K562 (cell line): ENCODE measurements at regions not wholly inside any gene's neighbourhood (a gene's known extent, or its start where the extent isn't known, plus 50 kb on each side); places are given as distances from the start of the nearest gene placed in this dataset.

ENCODE experiments used
- ATAC-seq: fragments of 200-7000 bp; cut with Tn5 transposase; 3 replicates; pipeline ENCODE4 v1.9.1; 2020; ENCODE audit warnings: moderate library complexity
- BruUV-seq: library from RNA; stranded (reverse); fragments of 400-500 nt; replicated peaks from 2 replicates; lab custom pipeline; 2021; lab: Mats Ljungman, UMichigan
- CTCF ChIA-PET: fragments of 300-600 bp; formaldehyde crosslinking; extraction: SDS; loops from one replicate; lab custom pipeline; 2021; ENCODE audit warnings: low intra/inter-chr PET ratio; lab: Yijun Ruan, JAX
- POLR2A ChIA-PET: fragments of 300-600, 350-650 bp; sonication (Branson Sonifier 250); formaldehyde crosslinking; extraction: SDS; loops from one replicate; lab custom pipeline; 2021; ENCODE audit warnings: antibody characterized with exemption, inconsistent platforms; lab: Yijun Ruan, JAX
- DNase-seq, 4 experiments: peaks; one replicate each; pipeline versions ENCODE4 v3.0.0 to v3.0.0-alpha.2; 2011 to 2018; ENCODE audit warnings: low spot score in 3 of 4, mixed read lengths in 3 of 4; ENCODE audit errors: extremely low read depth in 1 of 4
- FAIRE-seq: peaks from 2 replicates; lab custom pipeline; 2011; peaks lifted over from hg19 to GRCh38; lab: Jason Lieb, UNC
- H2AFZ ChIP-seq: 2 replicates; pipeline ENCODE4 v1.6.0; 2011; ENCODE audit warnings: low read depth, low read length, control low read depth, inconsistent platforms
- H3K27ac ChIP-seq: fragments of 200-600 bp; 3 replicates; pipeline ENCODE4 v1.8.0; 2011; ENCODE audit warnings: low read depth, mild to moderate bottlenecking, control low read depth, inconsistent platforms, low read length, moderate library complexity, mixed read lengths; ENCODE audit errors: extremely low read depth
- H3K27me3 ChIP-seq, 2 experiments: fragments of 300-600 bp in 1 of 2; 2 replicates in 1 of 2; 3 replicates in 1 of 2; pipeline versions ENCODE4 v1.6.0 to v1.8.0; 2011; ENCODE audit warnings: inconsistent platforms in 2 of 2, low read length in 2 of 2, mild to moderate bottlenecking in 1 of 2, mixed read lengths in 1 of 2, moderate library complexity in 1 of 2; ENCODE audit not compliant: control insufficient read depth in 2 of 2, insufficient read depth in 2 of 2
- H3K36me3 ChIP-seq: fragments of 300-600 bp; 3 replicates; pipeline ENCODE4 v1.8.0; 2011; ENCODE audit warnings: mild to moderate bottlenecking, low read length, inconsistent platforms; ENCODE audit not compliant: control insufficient read depth, insufficient read depth
- H3K4me1 ChIP-seq, 2 experiments: fragments of 200-600 bp in 1 of 2; replicated peaks in 1 of 2; 2 replicates in 1 of 2; 3 replicates in 1 of 2; pipeline versions ENCODE4 v1.5.1 to v1.8.0; 2011; ENCODE audit warnings: inconsistent platforms in 2 of 2, low read length in 2 of 2, mild to moderate bottlenecking in 1 of 2, mixed read lengths in 1 of 2, moderate library complexity in 1 of 2; ENCODE audit not compliant: control insufficient read depth in 2 of 2, insufficient read depth in 2 of 2
- H3K4me2 ChIP-seq: 2 replicates; pipeline ENCODE4 v1.6.1; 2011; ENCODE audit warnings: low read length, control low read depth, inconsistent platforms, mixed read lengths; ENCODE audit not compliant: insufficient read depth
- H3K4me3 ChIP-seq: fragments of 200-600 bp; sonication (generic), shearing (Covaris generic); 2 replicates; pipeline ENCODE4 v1.5.1; 2016; ENCODE audit warnings: control low read depth, inconsistent platforms
- H3K79me2 ChIP-seq: fragments of 200-600 bp; 3 replicates; pipeline ENCODE4 v1.8.0; 2011; ENCODE audit warnings: low read length, inconsistent platforms; ENCODE audit not compliant: control insufficient read depth, insufficient read depth
- H3K9ac ChIP-seq, 2 experiments: 2 replicates each; pipeline versions ENCODE4 v1.6.0 to v1.6.1; 2011; ENCODE audit warnings: low read depth in 2 of 2, low read length in 2 of 2, control low read depth in 1 of 2, inconsistent platforms in 1 of 2, mild to moderate bottlenecking in 1 of 2, mixed read lengths in 1 of 2; ENCODE audit not compliant: insufficient read depth in 1 of 2
- H3K9me1 ChIP-seq: one replicate; pipeline ENCODE4 v1.6.0; 2011; ENCODE audit warnings: inconsistent platforms, mild to moderate bottlenecking, low read length, moderate library complexity; ENCODE audit not compliant: control insufficient read depth, insufficient read depth
- H3K9me3 ChIP-seq: replicated peaks from 2 replicates; pipeline ENCODE4 v1.5.1; 2011; ENCODE audit warnings: low read depth, low read length, inconsistent platforms; ENCODE audit not compliant: control insufficient read depth, insufficient read depth
- H4K20me1 ChIP-seq: replicated peaks from 2 replicates; pipeline ENCODE4 v1.6.1; 2011; ENCODE audit warnings: low read length, inconsistent platforms, mixed read lengths; ENCODE audit not compliant: control insufficient read depth, insufficient read depth
- BHLHE40 ChIP-seq: IDR thresholded peaks from 2 replicates; pipeline ENCODE4 v1.6.1; 2011; ENCODE audit warnings: low read length, improper control_type of control experiment
- BRF1 ChIP-seq: IDR thresholded peaks from 3 replicates; pipeline ENCODE4 v1.6.1; 2011; ENCODE audit warnings: borderline replicate concordance, mild to moderate bottlenecking; ENCODE audit not compliant: insufficient read length; ENCODE audit errors: extremely low read depth
- DACH1 ChIP-seq: fragments of 450-650 bp; IDR thresholded peaks from 2 replicates; pipeline ENCODE4 v1.6.1; 2018; ENCODE audit not compliant: partially characterized antibody
- E2F6 ChIP-seq, 2 experiments: IDR thresholded peaks; 2 replicates each; pipeline ENCODE4 v1.6.1; 2011; ENCODE audit warnings: borderline replicate concordance in 1 of 2, control low read depth in 1 of 2, low read depth in 1 of 2, low read length in 1 of 2, mild to moderate bottlenecking in 1 of 2, mixed read lengths in 1 of 2, moderate library complexity in 1 of 2; ENCODE audit not compliant: insufficient read depth in 1 of 2, insufficient read length in 1 of 2, poor library complexity in 1 of 2, severe bottlenecking in 1 of 2; ENCODE audit errors: extremely low read depth in 1 of 2
- NFXL1 ChIP-seq: fragments of 450-650 bp; formaldehyde crosslinking; IDR thresholded peaks from 2 replicates; pipeline ENCODE4 v1.4.0; 2021; ENCODE audit warnings: mild to moderate bottlenecking
- PTRF ChIP-seq: fragments of 450-650 bp; IDR thresholded peaks from 2 replicates; pipeline ENCODE4 v1.6.1; 2016; ENCODE audit warnings: mild to moderate bottlenecking, missing genetic modification characterization, missing compliant biosample characterization
- STAT5B ChIP-seq: fragments of 250-450 bp; sonication (Bioruptor Pico); IDR thresholded peaks from 2 replicates; pipeline ENCODE4 v1.8.0; 2021; ENCODE audit warnings: mild to moderate bottlenecking, inconsistent platforms
- ZBTB11 ChIP-seq, 3 experiments: fragments of 200-800 bp in 1 of 3; fragments of 250-450 bp in 1 of 3; fragments of 450-650 bp in 1 of 3; sonication (Bioruptor Pico) in 1 of 3; sonication (Bioruptor generic) in 1 of 3; formaldehyde crosslinking in 1 of 3; IDR thresholded peaks; 2 replicates each; pipeline versions ENCODE4 v1.6.1 to v1.8.0; 2016 to 2022; ENCODE audit warnings: mild to moderate bottlenecking in 2 of 3, missing genetic modification characterization in 2 of 3, missing compliant biosample characterization in 1 of 3, moderate library complexity in 1 of 3
- WGBS: fragments of 100-300 bp; shearing (Covaris generic); methylation state at CpG from one replicate; pipeline ENCODE4 v1.1.6; 2016; ENCODE audit warnings: low coverage, mixed read lengths; ENCODE audit not compliant: insufficient coverage; ENCODE audit errors: missing lambda C conversion rate; 5-methylcytosine and 5-hydroxymethylcytosine counted together
- in situ Hi-C: fragments of 300-500 bp; cut with MboI; formaldehyde crosslinking; loops from 4 replicates; pipeline ENCODE4 v1.15.0; 2018; ENCODE audit warnings: inconsistent platforms, mixed read lengths
- intact Hi-C: fragments of 100-400 bp; cut with micrococcal nuclease; formaldehyde crosslinking; loops from 2 replicates; pipeline ENCODE4 v1.14.2; 2022

GRCh38 chr4:124487651-124488050 lies 224.9 kb downstream of the ANKRD50 start:
- ATAC-seq = no peak
- WGBS = 15% methylated on average over 2 of the region's 2 CpGs

GRCh38 chr4:124491361-124492145 lies 221.0 kb downstream of the ANKRD50 start:
- intact Hi-C loops = no loop called here
- Histone ChIP-seq H3K36me3 (no peaks in the 10 kb centered on the region), H3K9ac (no peak overlapping the region), H4K20me1 (no peaks in the 10 kb centered on the region), H3K4me1 (no peaks in the 10 kb centered on the region), H3K4me3 (no peak overlapping the region), H3K27me3 (no peaks in the 10 kb centered on the region), H2AFZ (no peak overlapping the region), H3K4me2 (no peak overlapping the region), H3K9me1 (no peaks in the 10 kb centered on the region), H3K27ac (no peak overlapping the region), H3K79me2 (no peaks in the 10 kb centered on the region), H3K9me3 (no peaks in the 10 kb centered on the region)
- ATAC-seq = no peak
- no peak for DNase-seq
- CTCF ChIA-PET = no interaction called here
- in situ Hi-C loops = no loop called here
- POLR2A ChIA-PET = no interaction called here
- TF ChIP-seq NFXL1 (CRISPR knock-in tag) = no peak
- TF ChIP-seq PTRF (tag) = no peak
- no peak for TF ChIP-seq ZBTB11 (CRISPR knock-in tag; IDR thresholded peaks at IDR 0.05)
- no peak for TF ChIP-seq STAT5B (CRISPR knock-in tag)
- no peak for FAIRE-seq
- BruUV-seq = no TSS peak
- 2% methylated on average over 2 of the region's 2 CpGs for WGBS

More at GRCh38 chr4:124487651-124488050, 224.9 kb downstream of the ANKRD50 start:
- H3K4me1 ChIP-seq = no peaks in the 10 kb centered on the region
- DNase-seq (no peak), FAIRE-seq (no peak)
- no peak overlapping the region for H2AFZ ChIP-seq
- no peak overlapping the region for H3K9ac ChIP-seq
- POLR2A ChIA-PET = no interaction called here
- no peaks in the 10 kb centered on the region for H3K27me3 ChIP-seq
- H3K27ac ChIP-seq = no peak overlapping the region
- H3K36me3 ChIP-seq = no peaks in the 10 kb centered on the region
- CTCF ChIA-PET = no interaction called here
- no peak for TF ChIP-seq BRF1
- no peak for TF ChIP-seq DACH1
- no peak for TF ChIP-seq E2F6 (IDR thresholded peaks at IDR 0.05; ENCODE audit: borderline replicate concordance in 1 of 2, extremely low read depth in 1 of 2, insufficient read depth in 1 of 2, insufficient read length in 1 of 2, low read depth in 1 of 2, low read length in 1 of 2, poor library complexity in 1 of 2, severe bottlenecking in 1 of 2)
- no peak for TF ChIP-seq BHLHE40
- H3K4me2 ChIP-seq = no peak overlapping the region
- H3K4me3 ChIP-seq = no peak overlapping the region
- BruUV-seq = no TSS peak
- in situ Hi-C loops (no loop called here), intact Hi-C loops (no loop called here)
- H3K9me1 ChIP-seq = no peaks in the 10 kb centered on the region
- no peaks in the 10 kb centered on the region for H3K79me2 ChIP-seq
- H4K20me1 ChIP-seq = no peaks in the 10 kb centered on the region
- no peaks in the 10 kb centered on the region for H3K9me3 ChIP-seq
